Right lobe of liver (tissue), 6 donors: ENCODE measurements at regions not wholly inside any gene's neighbourhood (a gene's known extent, or its start where the extent isn't known, plus 50 kb on each side); places are given as distances from the start of the nearest gene placed in this dataset.
"Not testable (repeated sequence)": the region's sequence is repeated elsewhere in the genome, so short reads cannot be mapped to it uniquely, and the experiment has no call there.

Source experiments
- ATAC-seq, 4 donors: fragments of 200-7000 bp; cut with Tn5 transposase; one replicate each; pipeline ENCODE4 v1.9.1; 2020; ENCODE audit warnings: mild to moderate bottlenecking in 4 of 4, moderate library complexity in 4 of 4
- DNase-seq, 3 donors: peaks; one replicate each; pipeline ENCODE4 v3.0.0-alpha.2; 2020
- H3K27ac ChIP-seq, 3 donors: fragments of 200-600 bp; one replicate each; pipeline ENCODE4 v1.8.0; 2022
- H3K27me3 ChIP-seq, 2 donors: fragments of 200-600 bp; one replicate each; pipeline ENCODE4 v1.8.0; 2022
- H3K36me3 ChIP-seq, 4 donors: fragments of 200-600 bp; sonication (generic) in 1 of 4; one replicate each; pipeline versions ENCODE4 v1.5.1 to v1.8.0; 2017 to 2022; ENCODE audit warnings: control low read depth in 1 of 4
- H3K4me1 ChIP-seq, 4 donors: fragments of 200-600 bp; sonication (generic) in 1 of 4; one replicate each; pipeline versions ENCODE4 v1.5.1 to v1.8.0; 2017 to 2022; ENCODE audit warnings: control low read depth in 1 of 4
- H3K4me3 ChIP-seq, 3 donors: fragments of 200-600 bp; one replicate each; pipeline ENCODE4 v1.8.0; 2022
- H3K9me3 ChIP-seq, 4 donors: fragments of 200-600 bp; sonication (generic) in 1 of 4; one replicate each; pipeline versions ENCODE4 v1.5.1 to v1.8.0; 2017 to 2022; ENCODE audit warnings: control low read depth in 1 of 4
- CTCF ChIP-seq, 4 donors: fragments of 200-600 bp in 3 of 4; fragments of 450-650 bp in 1 of 4; IDR thresholded peaks; one replicate each; pipeline versions ENCODE4 v1.5.1 to v1.8.0; 2016 to 2022; ENCODE audit warnings: antibody characterized with exemption in 4 of 4, mild to moderate bottlenecking in 2 of 4
- POLR2A ChIP-seq: fragments of 450-650 bp; IDR thresholded peaks from one replicate; pipeline ENCODE4 v1.6.1; 2017; ENCODE audit warnings: antibody characterized with exemption, mild to moderate bottlenecking
- WGBS: methylation state at CpG from one replicate; pipeline ENCODE4 v1.1.6; 2018; ENCODE audit warnings: low coverage, low lambda C conversion rate; ENCODE audit not compliant: insufficient coverage; ENCODE audit errors: missing lambda C conversion rate; 5-methylcytosine and 5-hydroxymethylcytosine counted together
- intact Hi-C, 2 donors: fragments of 100-400 bp; cut with DNase I; formaldehyde crosslinking; loops; one replicate each; pipeline versions ENCODE4 v1.11.2 to v1.14.1; 2022
- donor health status: DM: no; HTN: yes; CAD: no.
- donor health status: DM: no; HTN: no; CAD: no.
- donor health status: DM: no; HTN: no; CAD: no.
- donor health status: DM: no; HTN: yes; CAD: no.
- donor health status: DM: no; HTN: yes; CAD: no.

GRCh38 chr6:67121115-67121514 lies 1414.1 kb upstream of the EYS start:
- Histone ChIP-seq H3K27ac (no peak overlapping the region), H3K4me3 (no peak overlapping the region), H3K36me3 (no peaks in the 10 kb centered on the region), H3K9me3 (no peaks in the 10 kb centered on the region), H3K27me3 (no peaks in the 10 kb centered on the region), H3K4me1 (no peaks in the 10 kb centered on the region)
- WGBS: 65% methylated on average over 3 of the region's 3 CpGs
- no peak for DNase-seq
- no peak for ATAC-seq
- no peak for TF ChIP-seq POLR2A
- intact Hi-C loops: no loop called here

- DNase-seq: no peak
- no peak for ATAC-seq
- TF ChIP-seq POLR2A (no peak), CTCF (IDR thresholded peaks at IDR 0.05) (no peak)
- Histone ChIP-seq H3K9me3 (no peaks in the 10 kb centered on the region), H3K4me1 (no peaks in the 10 kb centered on the region), H3K27me3 (no peaks in the 10 kb centered on the region), H3K36me3 (no peaks in the 10 kb centered on the region), H3K27ac (no peak overlapping the region), H3K4me3 (no peak overlapping the region)
- 22% methylated on average over 4 of the region's 5 CpGs for WGBS
- intact Hi-C loops: no loop called here
These were observed 1405.1 kb upstream of the EYS start for GRCh38 chr6:67112120-67112519.

- DNase-seq (no peak), ATAC-seq (no peak)
- Histone ChIP-seq H3K36me3 (no peaks in the 10 kb centered on the region), H3K9me3 (no peaks in the 10 kb centered on the region), H3K27ac (no peak overlapping the region), H3K4me3 (no peak overlapping the region), H3K4me1 (no peaks in the 10 kb centered on the region), H3K27me3 (no peaks in the 10 kb centered on the region)
- intact Hi-C loops: no loop called here
- TF ChIP-seq CTCF (IDR thresholded peaks at IDR 0.05): no peak
- no peak for TF ChIP-seq POLR2A
- WGBS: 27% methylated on average over 1 of the region's 1 CpG
These were observed 1395.7 kb upstream of the EYS start for GRCh38 chr6:67102743-67103142.

GRCh38 chr6:67095618-67096226 lies 1388.7 kb upstream of the EYS start:
- H3K27ac ChIP-seq, intact Hi-C loops, H3K27me3 ChIP-seq, H3K36me3 ChIP-seq, ATAC-seq, H3K4me1 ChIP-seq, H3K4me3 ChIP-seq, H3K9me3 ChIP-seq: not testable (repeated sequence)
- DNase-seq: peak in 2 of 3 donors; percentile 6 to 27
- WGBS: 66% methylated on average over 5 of the region's 11 CpGs

- no peak for ATAC-seq
- intact Hi-C loops: no loop called here
- Histone ChIP-seq H3K27me3 (no peaks in the 10 kb centered on the region), H3K36me3 (no peaks in the 10 kb centered on the region), H3K27ac (no peak overlapping the region), H3K4me3 (no peak overlapping the region), H3K9me3 (no peaks in the 10 kb centered on the region), H3K4me1 (no peaks in the 10 kb centered on the region)
- DNase-seq: no peak
- 37% methylated on average over 3 of the region's 3 CpGs for WGBS
- TF ChIP-seq POLR2A (no peak), CTCF (IDR thresholded peaks at IDR 0.05) (no peak)
These were observed 1387.5 kb upstream of the EYS start for GRCh38 chr6:67094431-67094946.

- Histone ChIP-seq H3K9me3 (no peaks in the 10 kb centered on the region), H3K4me1 (no peaks in the 10 kb centered on the region), H3K27ac (no peak overlapping the region), H3K4me3 (no peak overlapping the region), H3K36me3 (no peaks in the 10 kb centered on the region), H3K27me3 (no peaks in the 10 kb centered on the region)
- 60% methylated on average over 3 of the region's 3 CpGs for WGBS
- no peak for TF ChIP-seq CTCF (IDR thresholded peaks at IDR 0.05)
- TF ChIP-seq POLR2A: no peak
- ATAC-seq (no peak), DNase-seq (no peak)
- intact Hi-C loops: no loop called here
These were observed 1366.9 kb upstream of the EYS start for GRCh38 chr6:67073938-67074337.
